ENCODE measurements at regions not wholly inside any gene's neighbourhood (a gene's known extent, or its start where the extent isn't known, plus 50 kb on each side); places are given as distances from the start of the nearest gene placed in this dataset.

DNA sequence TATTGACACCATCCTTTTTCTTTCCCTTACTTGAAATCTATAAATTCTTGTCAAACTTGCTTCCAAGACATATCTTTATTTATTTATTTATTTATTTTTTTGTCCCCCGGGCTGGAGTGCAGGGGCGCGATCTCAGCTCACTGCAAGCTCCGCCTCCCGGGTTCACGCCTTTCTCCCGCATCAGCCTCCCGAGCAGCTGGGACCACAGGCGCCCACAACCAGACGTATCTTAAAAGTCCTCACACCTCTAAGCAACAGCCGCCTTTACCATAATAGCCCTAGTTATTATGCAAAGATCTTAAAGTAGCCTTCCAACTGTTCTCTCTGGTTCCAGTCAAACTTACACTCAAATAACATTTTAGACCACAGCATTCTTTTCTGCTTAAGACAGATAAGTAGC lies 657.0 kb upstream of the B3GAT1 start:
- H3K27me3 ChIP-seq, result no peaks in the 10 kb centered on the region
- DNase-seq, result no peak
- no peak for ATAC-seq
- no peaks in the 10 kb centered on the region for H3K36me3 ChIP-seq
- intact Hi-C loops (cut with DNase I; ENCODE audit: low total_unique reads), result no loop called here
- H3K27ac ChIP-seq, result no peak overlapping the region
- in situ Hi-C loops (cut with MboI; ENCODE audit: low sequenced_read_pairs in 4 of 4), result no loop called here
- H3K9me3 ChIP-seq, result no peaks in the 10 kb centered on the region
- H3K4me3 ChIP-seq, result no peak overlapping the region
- H3K4me1 ChIP-seq, result no peaks in the 10 kb centered on the region
- TF ChIP-seq, protein P1, sequence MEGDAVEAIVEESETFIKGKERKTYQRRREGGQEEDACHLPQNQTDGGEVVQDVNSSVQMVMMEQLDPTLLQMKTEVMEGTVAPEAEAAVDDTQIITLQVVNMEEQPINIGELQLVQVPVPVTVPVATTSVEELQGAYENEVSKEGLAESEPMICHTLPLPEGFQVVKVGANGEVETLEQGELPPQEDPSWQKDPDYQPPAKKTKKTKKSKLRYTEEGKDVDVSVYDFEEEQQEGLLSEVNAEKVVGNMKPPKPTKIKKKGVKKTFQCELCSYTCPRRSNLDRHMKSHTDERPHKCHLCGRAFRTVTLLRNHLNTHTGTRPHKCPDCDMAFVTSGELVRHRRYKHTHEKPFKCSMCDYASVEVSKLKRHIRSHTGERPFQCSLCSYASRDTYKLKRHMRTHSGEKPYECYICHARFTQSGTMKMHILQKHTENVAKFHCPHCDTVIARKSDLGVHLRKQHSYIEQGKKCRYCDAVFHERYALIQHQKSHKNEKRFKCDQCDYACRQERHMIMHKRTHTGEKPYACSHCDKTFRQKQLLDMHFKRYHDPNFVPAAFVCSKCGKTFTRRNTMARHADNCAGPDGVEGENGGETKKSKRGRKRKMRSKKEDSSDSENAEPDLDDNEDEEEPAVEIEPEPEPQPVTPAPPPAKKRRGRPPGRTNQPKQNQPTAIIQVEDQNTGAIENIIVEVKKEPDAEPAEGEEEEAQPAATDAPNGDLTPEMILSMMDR (IDR thresholded peaks at IDR 0.05 in 4 of 5, conservative IDR thresholded peaks at IDR 0.05 in 1 of 5), result no peak
- TF ChIP-seq POLR2A (IDR thresholded peaks at IDR 0.05), result no peak

DNA sequence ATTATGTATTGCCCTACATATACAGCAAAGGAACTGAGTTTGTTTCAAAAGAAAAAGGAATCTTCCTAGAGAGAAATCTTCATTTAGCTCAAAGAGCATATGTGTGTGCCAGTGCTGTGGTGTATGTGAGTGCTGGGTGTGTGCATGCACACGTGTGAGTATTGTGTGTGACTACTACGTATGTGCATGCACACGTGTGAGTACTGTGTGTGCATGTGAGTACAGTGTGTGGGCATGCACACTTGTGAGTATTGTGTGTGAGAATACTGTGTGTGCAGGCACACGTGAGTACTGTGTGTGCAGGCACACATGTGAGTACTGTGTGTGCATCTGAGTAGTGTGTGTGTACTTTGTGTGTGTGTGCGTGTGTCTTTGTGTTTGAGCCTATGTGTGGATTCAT lies 651.0 kb upstream of the B3GAT1 start:
- TF ChIP-seq, protein P1 (IDR thresholded peaks at IDR 0.05 in 4 of 5, conservative IDR thresholded peaks at IDR 0.05 in 1 of 5), result no peak
- TF ChIP-seq POLR2A (IDR thresholded peaks at IDR 0.05), result no peak
- intact Hi-C loops (cut with DNase I; ENCODE audit: low total_unique reads) (no loop called here), in situ Hi-C loops (cut with MboI; ENCODE audit: low sequenced_read_pairs in 4 of 4) (no loop called here)
- H3K4me3 ChIP-seq, result no peak overlapping the region
- no peaks in the 10 kb centered on the region for H3K27me3 ChIP-seq
- DNase-seq, result no peak
- no peak overlapping the region for H3K27ac ChIP-seq
- H3K4me1 ChIP-seq, result no peaks in the 10 kb centered on the region
- H3K9me3 ChIP-seq, result no peaks in the 10 kb centered on the region
- no peak for ATAC-seq
- no peaks in the 10 kb centered on the region for H3K36me3 ChIP-seq

GRCh38 chr11:135061166-135061565 lies 649.1 kb upstream of the B3GAT1 start:
- intact Hi-C loops (cut with DNase I; ENCODE audit: low total_unique reads) (no loop called here), in situ Hi-C loops (cut with MboI; ENCODE audit: low sequenced_read_pairs in 4 of 4) (no loop called here)
- Histone ChIP-seq H3K27me3 (no peaks in the 10 kb centered on the region), H3K36me3 (no peaks in the 10 kb centered on the region), H3K4me3 (no peak overlapping the region), H3K4me1 (no peaks in the 10 kb centered on the region), H3K27ac (no peak overlapping the region), H3K9me3 (no peaks in the 10 kb centered on the region)
- ATAC-seq (no peak), DNase-seq (no peak)
- TF ChIP-seq, protein P1 (IDR thresholded peaks at IDR 0.05 in 4 of 5, conservative IDR thresholded peaks at IDR 0.05 in 1 of 5), result no peak
- TF ChIP-seq POLR2A (IDR thresholded peaks at IDR 0.05), result no peak

DNA sequence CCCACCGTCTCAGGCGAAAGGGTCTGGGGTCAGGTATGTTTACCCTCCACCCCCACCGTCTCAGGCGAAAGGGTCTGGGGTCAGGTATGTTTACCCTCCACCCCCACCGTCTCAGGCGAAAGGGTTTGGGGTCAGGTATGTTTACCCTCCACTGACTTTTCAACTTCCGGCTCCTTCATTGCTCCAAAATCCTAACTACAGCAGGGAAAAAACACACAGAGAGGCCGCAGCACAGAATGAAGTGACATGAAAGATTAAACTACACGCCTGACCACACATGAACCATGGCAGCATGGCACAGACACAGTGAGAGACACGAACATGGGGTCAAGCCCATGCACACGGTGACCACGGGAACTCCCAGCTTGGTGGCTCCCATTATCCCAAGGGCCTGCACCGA lies 634.9 kb upstream of the B3GAT1 start:
- intact Hi-C loops (cut with DNase I; ENCODE audit: low total_unique reads) (no loop called here), in situ Hi-C loops (cut with MboI; ENCODE audit: low sequenced_read_pairs in 4 of 4) (no loop called here)
- ATAC-seq (no peak), DNase-seq (no peak)
- TF ChIP-seq, protein P1 (IDR thresholded peaks at IDR 0.05 in 4 of 5, conservative IDR thresholded peaks at IDR 0.05 in 1 of 5), result no peak
- TF ChIP-seq POLR2A (IDR thresholded peaks at IDR 0.05), result no peak
- peaks cover 0 to 2% (median 0%) of the 10 kb centered on the region in 3 donors for H3K27me3 ChIP-seq
- H3K4me3 ChIP-seq, result no peak overlapping the region
- H3K27ac ChIP-seq, result no peak overlapping the region
- no peaks in the 10 kb centered on the region for H3K4me1 ChIP-seq
- H3K9me3 ChIP-seq, result no peaks in the 10 kb centered on the region
- no peaks in the 10 kb centered on the region for H3K36me3 ChIP-seq

DNA sequence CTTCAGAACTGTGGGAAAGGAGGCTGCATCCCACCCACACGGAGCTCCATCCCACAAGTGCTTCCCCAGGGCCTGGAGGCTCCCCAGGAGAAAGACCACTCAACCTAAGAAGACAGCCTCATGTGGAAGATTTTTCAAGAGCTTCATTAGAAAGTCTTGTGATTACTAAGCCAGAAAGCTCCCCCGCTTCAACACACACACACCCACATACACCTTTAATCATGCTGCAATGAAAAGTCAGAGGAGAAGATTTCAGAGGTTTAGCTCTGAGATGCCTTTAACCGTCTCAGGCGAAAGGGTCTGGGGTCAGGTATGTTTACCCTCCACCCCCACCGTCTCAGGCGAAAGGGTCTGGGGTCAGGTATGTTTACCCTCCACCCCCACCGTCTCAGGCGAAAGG lies 634.5 kb upstream of the B3GAT1 start:
- Histone ChIP-seq H3K27ac (no peak overlapping the region), H3K4me1 (no peaks in the 10 kb centered on the region), H3K4me3 (no peak overlapping the region), H3K36me3 (no peaks in the 10 kb centered on the region), H3K27me3 (peaks cover 0 to 2% (median 0%) of the 10 kb centered on the region in 3 donors), H3K9me3 (no peaks in the 10 kb centered on the region)
- no peak for DNase-seq
- no peak for TF ChIP-seq POLR2A (IDR thresholded peaks at IDR 0.05)
- TF ChIP-seq, protein P1 (IDR thresholded peaks at IDR 0.05 in 4 of 5, conservative IDR thresholded peaks at IDR 0.05 in 1 of 5), result no peak
- in situ Hi-C loops (cut with MboI; ENCODE audit: low sequenced_read_pairs in 4 of 4), result no loop called here
- no peak for ATAC-seq
- intact Hi-C loops (cut with DNase I; ENCODE audit: low total_unique reads), result no loop called here
